Sigmoid colon (tissue), 4 donors: ENCODE measurements at regions not wholly inside any gene's neighbourhood (a gene's known extent, or its start where the extent isn't known, plus 50 kb on each side); places are given as distances from the start of the nearest gene placed in this dataset.

ENCODE experiments used
- EP300 ChIP-seq, 4 donors: sonication (generic); formaldehyde crosslinking; IDR thresholded peaks; one replicate each; pipeline ENCODE4 v1.6.1; 2017; ENCODE audit warnings: antibody characterized with exemption in 4 of 4
- POLR2A ChIP-seq, 2 donors: fragments of 450-650 bp; IDR thresholded peaks; one replicate each; pipeline ENCODE4 v1.6.1; 2016; ENCODE audit warnings: antibody characterized with exemption in 2 of 2, mild to moderate bottlenecking in 2 of 2, moderate library complexity in 2 of 2
- POLR2AphosphoS5 ChIP-seq, 4 donors: sonication (generic); formaldehyde crosslinking; IDR thresholded peaks; one replicate each; pipeline ENCODE4 v1.6.1; 2017; ENCODE audit warnings: antibody characterized with exemption in 4 of 4
- TF ChIP-seq, protein P1 (sequence below), 4 experiments: fragments of 450-650 bp in 3 of 4; fragments of 200-600 bp in 1 of 4; IDR thresholded peaks; one replicate each; pipeline ENCODE4 v1.5.1; 2016 to 2019; ENCODE audit warnings: antibody characterized with exemption in 4 of 4, mild to moderate bottlenecking in 3 of 4, moderate library complexity in 2 of 4

GRCh38 chr7:83873459-83873858 lies 224.5 kb upstream of the SEMA3E start:
- TF ChIP-seq, protein P1, sequence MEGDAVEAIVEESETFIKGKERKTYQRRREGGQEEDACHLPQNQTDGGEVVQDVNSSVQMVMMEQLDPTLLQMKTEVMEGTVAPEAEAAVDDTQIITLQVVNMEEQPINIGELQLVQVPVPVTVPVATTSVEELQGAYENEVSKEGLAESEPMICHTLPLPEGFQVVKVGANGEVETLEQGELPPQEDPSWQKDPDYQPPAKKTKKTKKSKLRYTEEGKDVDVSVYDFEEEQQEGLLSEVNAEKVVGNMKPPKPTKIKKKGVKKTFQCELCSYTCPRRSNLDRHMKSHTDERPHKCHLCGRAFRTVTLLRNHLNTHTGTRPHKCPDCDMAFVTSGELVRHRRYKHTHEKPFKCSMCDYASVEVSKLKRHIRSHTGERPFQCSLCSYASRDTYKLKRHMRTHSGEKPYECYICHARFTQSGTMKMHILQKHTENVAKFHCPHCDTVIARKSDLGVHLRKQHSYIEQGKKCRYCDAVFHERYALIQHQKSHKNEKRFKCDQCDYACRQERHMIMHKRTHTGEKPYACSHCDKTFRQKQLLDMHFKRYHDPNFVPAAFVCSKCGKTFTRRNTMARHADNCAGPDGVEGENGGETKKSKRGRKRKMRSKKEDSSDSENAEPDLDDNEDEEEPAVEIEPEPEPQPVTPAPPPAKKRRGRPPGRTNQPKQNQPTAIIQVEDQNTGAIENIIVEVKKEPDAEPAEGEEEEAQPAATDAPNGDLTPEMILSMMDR (IDR thresholded peaks at IDR 0.05) = no peak
- TF ChIP-seq POLR2AphosphoS5 (IDR thresholded peaks at IDR 0.05) = no peak
- no peak for TF ChIP-seq EP300 (IDR thresholded peaks at IDR 0.05)
- no peak for TF ChIP-seq POLR2A (IDR thresholded peaks at IDR 0.05)
